HG02885 (cell line): ENCODE measurements at regions not wholly inside any gene's neighbourhood (a gene's known extent, or its start where the extent isn't known, plus 50 kb on each side); places are given as distances from the start of the nearest gene placed in this dataset.

Experiments used
- ATAC-seq: cut with Tn5 transposase; IDR thresholded peaks from one replicate; pipeline ENCODE4 v1.9.1; 2021; ENCODE audit warnings: mild to moderate bottlenecking; ENCODE audit not compliant: unreplicated experiment, poor library complexity

DNA sequence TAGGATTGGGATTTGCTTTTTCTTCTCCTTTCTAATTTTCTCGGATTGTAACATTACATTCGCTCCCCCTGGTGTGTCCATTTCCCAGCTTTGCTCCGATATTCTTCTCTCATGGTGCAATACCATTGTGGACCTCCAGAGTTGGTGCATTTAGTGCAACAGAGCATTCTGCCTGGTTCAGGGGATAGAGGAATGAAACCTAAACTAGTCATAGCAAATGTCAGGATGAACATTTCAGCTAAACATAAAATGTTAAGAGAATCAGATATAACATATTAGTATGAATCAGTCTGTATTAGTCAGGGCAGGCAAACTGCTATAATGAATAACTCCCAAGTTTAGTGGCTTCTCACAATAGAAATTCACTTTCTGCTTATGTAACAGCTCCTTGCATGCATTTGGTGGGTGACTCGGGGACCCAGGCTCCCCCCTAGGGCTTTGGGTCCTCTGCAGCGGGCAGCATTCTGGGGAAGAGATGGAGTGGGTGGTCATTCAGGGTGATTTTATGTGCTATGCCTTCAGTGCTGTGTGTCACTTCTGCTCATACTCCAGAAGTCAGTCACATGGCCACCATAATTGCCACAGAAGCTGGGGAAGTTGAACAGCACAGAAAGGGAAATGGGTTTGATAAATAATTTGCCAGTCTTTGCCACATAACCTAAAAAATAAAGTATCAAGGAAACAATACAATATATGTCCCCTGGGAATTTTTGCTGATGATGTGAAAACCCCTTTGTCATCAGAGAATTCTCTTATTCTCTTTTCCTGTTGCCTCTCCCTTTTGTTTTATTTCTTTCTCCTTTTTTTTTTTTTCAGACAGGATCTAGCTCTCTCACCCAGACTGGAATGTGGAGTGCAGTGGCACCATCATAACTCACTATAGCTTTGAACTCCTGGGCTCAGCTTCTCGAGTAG lies 111.0 kb downstream of the HSPH1 start:
- peak; percentile 43 for ATAC-seq

DNA sequence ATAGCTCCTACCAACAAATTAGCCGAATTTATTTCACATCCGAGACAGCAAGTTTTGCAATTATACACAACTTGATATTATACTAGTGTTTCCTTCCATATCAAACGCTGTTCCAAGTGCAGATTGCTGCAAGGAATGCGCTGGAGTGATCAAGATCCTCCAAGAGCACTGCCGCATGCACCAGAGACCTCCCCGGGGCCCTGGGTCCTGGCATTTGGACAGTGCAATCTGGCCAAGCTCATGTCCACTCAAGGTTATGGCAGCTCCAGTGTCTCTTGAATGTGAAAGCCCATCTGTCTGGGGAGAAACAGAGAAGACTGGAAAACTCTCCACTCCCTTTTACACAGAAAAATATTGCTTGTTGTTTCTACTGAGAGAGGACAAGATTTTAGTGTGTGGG lies 111.9 kb downstream of the HSPH1 start:
- no peak for ATAC-seq

DNA sequence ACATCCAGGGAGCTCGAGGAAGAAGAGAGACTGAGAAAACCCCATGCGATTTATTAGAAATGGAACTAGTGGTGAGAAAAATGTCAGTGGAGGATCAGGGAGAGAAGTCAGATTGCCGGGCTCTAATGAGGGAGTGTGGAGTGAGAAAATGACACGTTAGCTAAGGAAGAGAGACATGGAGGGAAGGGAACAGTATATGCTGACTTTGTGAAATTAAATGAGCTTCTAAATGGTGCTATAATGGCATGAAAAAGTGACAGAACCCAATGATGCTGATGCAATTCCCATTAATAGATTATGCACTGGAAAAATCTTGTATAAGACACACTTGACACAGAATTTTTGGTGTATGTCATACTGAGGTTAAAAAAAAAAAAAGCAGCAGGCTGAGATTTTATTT lies 112.6 kb downstream of the HSPH1 start:
- ATAC-seq, result no peak

DNA sequence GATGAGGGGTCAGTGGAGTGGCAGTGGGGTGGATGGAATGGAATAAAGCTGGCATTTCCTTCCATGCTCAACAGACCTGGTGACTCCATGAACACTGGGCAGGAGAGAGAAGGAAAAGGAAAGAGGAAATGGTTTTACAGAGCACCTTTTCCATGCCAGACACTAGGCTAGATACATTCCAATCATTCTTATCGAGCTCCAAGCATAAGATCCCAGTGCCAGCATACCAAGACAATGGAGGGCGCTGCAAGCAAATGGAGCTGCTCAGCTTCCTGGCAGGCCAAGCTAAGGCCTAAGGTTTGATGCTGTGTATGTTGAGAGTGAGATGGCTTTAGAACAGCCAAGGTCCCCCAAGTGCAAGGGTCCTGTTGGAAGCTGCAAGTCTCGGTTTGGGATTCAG lies 113.2 kb downstream of the HSPH1 start:
- ATAC-seq, result no peak

DNA sequence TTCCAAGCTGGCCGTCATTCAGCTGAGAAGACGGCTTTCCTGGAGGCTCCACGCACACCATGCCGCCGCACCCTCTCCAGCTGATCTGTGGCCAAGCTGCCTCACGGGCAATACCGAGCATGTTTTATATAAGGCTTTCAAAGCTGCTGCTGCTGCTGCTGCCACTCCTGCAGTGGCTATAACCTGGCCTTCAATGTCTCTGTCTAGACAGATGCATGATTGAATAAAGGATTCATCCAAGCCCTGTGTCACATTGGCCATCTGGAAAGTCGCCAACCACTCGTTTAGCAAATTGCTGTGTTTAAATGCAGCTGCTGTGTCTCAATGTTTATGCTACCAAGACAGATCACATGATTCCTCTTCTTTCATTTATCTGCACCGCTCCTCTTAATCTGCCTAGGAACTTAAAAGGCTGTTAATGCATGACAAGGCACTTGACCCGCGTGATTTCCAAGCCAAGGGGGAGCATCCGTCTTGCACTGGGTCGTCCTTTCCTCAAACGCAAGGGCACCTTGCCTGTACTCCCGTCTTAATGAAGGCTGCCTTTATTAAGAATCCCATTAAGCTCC lies 114.3 kb downstream of the TEX26 start:
- ATAC-seq, result no peak

DNA sequence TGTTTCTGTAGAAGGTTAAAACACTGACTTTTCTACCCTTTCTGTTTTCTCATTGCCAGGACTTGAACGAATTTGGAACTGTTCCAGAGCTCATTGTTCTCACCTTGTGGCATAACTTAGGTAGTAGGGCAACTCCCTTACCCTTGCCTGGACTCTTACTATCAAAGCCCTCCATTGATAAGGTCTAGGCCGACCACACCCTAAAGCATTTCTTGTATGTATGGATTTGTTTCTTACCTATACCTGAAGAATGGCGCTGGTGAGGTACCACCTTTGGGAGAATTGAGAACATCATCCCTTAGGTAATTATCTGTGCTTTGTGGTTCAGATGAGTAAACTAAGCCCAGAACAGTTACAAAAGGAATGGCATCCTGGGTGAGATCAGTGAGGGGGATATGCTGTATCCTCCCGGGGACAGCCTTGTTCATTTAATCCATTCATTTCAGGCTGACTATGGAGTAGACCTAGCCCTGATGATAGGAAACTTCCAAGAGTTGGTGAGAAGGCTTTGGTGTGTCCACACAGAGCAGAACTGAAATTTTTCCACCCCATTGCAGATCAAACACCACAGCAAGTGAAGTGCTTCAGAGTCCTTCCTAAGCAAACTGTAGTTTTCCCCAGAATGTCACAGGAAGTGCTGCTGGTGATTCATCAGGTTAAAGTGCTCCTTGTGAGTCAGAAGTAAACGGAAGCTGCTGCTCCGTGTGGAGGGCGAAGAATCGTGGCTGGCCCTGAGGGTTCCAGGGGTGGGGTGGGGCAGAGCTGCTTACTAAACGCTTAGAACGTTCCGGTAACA lies 113.0 kb downstream of the TEX26 start:
- ATAC-seq, result no peak

DNA sequence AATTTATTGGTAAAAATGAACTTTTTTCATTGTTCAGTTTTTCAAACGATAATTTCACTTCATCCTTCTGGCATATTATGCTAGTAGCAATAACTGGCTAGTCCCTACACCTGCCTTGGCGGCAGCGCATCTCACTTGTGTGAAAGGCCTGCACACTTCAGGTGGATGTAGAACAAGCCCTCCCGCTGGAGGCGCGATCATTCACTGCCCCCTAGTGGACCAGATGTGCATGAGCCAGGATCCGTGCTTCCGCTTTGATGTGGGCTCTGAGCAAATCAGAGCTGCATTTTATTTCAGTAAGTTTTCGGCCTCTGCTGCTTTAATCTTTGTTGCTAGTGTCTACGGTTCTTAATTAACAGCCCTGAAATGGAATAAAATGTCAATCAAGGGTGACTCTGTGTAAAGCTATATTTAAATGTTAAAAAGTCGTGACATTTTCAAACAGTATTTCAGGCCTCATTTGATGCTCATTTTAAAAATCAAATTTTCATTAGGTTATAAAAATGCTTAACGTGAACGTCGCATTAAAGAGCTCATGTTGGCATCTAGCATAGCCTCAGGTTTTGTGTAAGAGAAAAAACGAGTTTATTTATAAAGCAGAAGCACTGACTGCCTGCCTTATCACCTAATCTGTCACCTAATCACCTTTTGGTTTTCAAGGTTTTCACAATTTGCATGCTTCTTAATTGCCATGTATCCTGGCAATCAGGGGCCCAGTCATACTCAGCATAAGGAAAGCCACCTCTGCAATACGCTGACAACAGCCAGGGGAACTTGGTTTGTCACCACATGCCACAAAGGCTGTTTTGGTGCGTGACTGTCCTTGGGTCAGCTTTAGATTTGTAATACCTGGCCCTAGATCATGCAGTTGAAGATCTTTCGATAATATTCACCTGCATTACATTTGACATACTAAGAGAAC lies 112.2 kb downstream of the TEX26 start:
- peak; percentile 92 for ATAC-seq

DNA sequence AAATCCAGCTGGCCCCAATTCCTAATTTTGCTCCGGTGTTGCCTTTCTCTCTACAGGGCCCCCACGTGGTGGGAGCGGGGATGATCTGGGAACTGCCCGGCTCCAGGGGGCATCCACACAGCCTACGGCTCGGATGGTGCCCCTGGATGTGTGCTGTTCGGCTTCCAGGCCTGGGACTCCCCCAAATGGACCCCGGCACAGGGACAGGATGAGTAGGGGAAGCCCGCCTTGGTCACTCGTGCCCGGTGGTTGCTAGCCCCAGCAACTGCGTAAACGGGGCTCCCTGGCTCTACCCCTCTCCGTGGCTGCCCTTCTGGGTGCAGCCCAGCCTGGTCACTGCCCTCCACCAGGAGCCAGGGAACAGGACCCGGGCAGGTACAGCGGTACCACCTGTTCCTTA lies 111.5 kb downstream of the TEX26 start:
- peak; percentile 6 for ATAC-seq

DNA sequence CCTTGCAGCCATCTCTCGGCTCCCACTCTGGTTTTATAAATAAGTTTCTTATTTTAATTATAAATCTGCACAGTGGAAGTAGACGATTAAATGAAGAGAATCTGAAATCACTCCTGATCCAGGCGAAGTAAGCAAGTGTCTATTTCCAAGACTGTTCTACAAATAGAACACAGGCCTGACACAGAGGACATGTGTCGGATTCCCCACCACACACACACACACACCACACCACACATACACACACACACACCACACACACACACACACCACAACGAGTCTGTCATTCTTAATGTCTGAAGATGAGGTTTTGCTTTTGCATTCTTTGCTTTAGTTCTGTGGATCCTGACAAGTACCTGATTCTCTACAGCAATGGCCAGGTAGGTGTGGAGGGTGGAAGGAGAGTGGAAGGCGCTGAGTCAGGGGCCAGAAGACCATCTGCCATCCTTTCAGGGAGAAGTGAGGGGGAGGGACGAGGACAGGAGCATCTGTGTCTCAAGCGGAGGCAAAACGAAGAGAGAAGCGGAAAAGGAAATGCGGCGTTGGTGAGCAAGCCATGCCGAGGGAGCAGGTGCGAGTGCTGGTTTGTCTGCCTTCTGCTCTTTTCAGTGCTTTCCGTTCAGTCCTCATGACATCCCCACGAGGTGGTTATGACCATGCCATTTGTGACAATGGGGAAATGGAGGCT lies 110.2 kb downstream of the TEX26 start:
- ATAC-seq, result no peak

DNA sequence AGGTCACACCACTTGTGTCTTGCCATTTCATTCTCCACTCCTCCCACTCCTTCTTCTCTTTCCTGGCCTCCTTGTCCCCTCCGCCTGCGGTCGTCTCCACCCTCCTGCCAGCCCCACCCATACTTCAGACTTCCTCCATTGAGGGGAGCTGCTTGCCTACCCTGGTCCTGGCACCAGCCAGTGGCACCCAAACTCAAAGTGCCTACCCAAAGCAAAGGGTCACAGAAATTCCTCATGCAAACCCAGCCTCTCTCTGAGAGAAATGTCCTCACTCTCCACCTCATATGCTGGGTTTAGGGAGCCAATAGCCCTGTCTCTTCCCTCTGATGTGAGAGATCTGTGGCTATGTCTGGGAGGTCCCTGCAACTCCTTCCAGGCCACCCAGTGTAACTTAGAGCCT lies 109.6 kb downstream of the TEX26 start:
- no peak for ATAC-seq

DNA sequence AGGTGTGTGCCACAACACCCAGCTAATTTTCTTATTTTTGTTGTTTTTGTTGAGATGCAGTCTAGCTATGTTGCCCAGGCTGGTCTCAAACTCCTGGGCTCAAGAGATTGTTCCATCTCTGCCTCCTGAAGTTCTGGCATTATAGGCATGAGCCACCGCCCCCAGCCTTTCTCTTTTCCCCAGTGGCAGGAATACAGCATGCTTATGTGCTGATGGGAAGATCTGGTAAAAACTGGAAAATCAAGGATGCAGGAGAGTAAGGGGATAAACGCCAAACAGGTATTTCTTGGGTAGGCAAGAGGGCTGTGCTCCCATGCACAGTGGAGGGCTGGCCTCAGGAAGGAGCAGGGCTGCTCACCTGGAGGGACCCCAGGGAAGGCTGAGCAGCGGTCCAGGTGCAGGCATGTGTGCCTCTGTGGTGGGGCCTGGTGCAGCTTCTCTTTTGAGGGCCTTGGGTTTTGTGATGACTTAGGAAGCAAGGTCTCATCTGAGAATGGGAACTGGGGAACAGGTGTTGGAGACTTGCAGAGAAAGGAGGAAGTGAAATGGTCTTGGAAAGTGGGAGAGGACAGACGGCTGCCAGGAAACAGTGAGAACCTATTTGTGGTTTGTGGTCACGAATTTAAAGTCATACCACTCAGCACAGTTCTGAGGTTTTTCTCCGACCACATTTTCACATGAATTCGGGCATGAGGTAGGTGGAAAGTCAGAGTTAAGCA lies 106.5 kb downstream of the TEX26 start:
- peak; percentile 86 for ATAC-seq

DNA sequence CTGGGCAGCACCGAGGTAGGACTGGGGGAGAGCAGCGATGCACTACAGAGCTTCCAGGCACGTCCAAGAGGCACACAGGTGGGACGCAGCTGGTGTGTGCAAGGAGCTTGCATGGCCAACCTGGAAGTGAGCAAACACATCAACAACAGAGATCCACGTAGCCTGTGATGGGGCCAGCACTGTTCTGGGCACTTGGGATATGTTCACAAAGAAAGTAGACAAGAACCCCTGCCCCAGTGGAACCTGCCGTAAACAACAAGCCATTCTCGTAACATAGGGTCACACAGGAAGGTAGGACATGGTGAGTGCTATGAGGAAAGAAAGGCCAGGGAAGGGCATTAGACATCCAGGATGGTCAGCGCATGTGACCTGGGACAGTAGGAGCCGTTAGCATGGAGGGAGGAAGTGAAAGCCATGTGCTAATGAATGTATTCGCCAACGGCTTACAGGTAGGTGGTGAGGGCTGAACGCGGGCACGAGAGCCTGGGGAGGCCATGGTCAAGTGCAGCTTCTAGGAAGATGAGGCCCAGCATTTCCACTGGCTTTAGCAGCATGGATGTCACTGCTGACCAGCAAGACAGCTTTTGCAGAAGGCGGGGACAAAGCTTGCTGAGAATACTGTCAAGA lies 105.5 kb downstream of the TEX26 start:
- no peak for ATAC-seq

DNA sequence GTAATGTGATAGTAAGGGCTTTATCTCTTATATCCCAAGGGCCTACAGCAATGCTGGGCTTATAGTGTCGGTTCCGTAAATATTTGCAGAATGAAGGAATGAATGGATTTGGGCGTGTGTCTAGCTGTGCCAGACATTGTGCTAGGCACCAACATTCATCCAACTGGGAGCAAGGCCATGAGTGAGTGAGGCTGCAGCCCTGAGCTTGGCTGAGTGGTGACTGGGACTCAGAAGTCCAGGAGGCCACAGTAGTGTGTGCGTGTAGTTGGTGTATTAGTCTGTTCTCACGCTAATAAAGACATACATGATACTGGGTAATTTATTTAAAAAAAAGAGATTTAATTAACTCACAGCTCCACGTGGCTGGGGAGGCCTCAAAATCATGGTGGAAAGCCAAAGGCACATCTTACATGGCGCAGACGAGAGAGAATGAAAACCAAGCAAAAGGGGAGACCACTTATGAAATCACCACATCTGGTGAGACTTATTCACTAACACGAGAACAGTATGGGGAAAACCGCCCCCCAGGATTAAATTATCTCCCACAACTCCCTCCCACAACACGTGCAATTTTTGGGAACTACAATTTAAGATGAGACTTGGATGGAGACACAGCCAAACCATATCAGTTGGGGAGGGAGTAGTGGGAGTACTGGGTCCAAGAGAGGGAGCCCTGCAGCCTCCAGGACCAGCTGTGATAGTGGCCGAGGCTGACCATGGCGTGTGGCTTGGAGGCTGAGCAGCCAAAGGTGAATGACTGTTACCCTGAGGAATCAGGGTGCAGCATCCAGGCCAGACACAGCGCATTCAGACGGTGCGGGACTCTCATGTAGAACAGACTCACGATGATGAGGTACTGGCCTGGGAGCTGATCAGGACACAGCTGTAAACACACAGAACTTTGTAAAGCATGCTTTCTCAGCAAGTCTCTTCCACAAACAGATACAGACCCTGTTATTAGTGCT lies 104.6 kb downstream of the TEX26 start:
- ATAC-seq, result no peak

DNA sequence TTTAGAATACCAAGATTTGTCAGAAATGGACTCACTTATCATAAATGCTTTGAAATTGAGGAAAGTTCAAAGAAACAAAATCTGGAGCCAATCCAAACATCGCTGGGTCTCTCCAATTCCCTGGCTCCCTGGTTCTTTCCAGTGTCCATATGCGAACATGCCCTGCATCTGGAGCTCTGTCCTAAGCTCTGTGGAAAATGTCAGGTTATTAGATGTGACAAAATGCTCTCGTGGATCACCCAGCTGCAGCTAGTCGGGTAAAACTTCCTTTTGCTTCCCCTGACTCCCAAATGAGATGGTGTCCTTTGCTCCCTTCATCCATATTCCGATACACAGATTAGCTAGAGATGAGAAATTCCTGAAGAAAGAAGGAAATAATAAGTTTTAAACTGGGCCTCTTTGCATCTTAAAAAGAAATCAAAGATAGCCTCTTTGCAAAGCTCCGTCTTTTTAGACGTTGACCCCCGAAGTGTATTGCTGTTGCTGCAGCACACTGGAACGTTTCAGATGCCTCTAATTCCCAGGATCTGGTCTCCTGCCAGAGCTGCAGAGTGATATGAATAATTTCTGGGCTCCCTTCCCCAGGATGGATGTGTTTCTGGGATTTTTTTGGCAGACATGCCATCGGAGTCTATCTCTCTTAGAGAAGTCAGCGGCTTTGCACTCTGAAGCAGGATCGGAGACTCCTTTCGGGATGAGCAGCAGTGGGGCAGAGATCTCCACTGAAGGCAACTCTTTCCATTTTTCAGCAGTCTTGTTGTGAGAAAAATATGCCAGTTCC lies 102.9 kb downstream of the TEX26 start:
- ATAC-seq, result no peak

DNA sequence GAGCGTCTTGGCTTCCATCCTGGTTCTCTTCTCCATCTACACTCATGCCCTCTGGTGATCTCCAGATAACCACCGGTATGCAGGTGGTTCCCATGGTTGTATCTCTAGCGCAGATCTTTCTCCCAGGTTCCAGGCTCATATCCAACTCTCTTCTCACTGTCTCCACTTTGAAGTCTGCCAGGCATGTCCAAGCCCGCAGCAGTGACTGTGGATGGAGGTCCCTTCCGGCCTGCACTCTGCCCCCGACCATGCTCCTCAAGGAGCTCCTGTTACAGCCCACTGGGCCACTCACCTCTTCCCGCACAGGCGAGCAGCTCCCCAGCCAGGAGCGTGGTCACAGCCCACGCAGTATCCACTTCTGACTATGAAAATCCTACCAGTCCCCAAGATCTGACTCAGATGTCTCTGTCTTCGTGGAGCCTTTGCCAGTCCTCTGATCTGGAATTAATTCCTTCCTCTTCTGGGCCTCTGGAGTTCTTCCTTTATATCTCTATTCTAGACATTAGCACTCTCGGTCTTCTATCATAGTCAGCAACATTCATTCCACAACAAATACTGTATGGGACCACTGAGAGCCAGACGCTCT lies 100.2 kb downstream of the TEX26 start:
- ATAC-seq, result no peak

DNA sequence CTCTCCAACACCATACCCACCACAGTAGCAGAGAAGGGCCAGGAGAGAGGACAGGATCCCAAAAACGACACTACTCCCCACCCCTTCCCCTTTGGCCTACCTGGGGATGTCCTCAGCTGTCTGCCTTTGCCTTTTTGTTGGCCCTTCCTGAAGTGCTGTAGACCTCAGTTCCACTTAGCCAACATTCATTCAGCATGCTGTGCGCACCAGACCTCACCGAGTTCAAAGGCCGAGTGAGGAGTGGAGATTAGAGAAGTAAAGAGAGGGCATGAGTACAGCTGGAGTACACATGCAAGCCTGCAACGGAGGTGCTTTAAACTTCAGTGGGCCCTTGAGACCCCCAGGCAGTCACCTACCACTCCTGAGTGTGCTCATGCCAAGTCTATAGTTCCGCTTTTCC lies 99.0 kb downstream of the TEX26 start:
- no peak for ATAC-seq
